ENCODE measurements at regions not wholly inside any gene's neighbourhood (a gene's known extent, or its start where the extent isn't known, plus 50 kb on each side); places are given as distances from the start of the nearest gene placed in this dataset.
"Not testable (repeated sequence)": the region's sequence is repeated elsewhere in the genome, so short reads cannot be mapped to it uniquely, and the experiment has no call there.

GRCh38 chr21:35561116-35561515, 499.2 kb downstream of the SETD4 start:
- Histone ChIP-seq H3K4me1 (ENCODE audit: control insufficient read depth, insufficient read depth, low read length, unreplicated experiment) (peaks cover 50% of the 10 kb centered on the region), H3K27ac (ENCODE audit: low read depth, low read length) (peak overlapping the region; percentile 98; the same call in 1 of the 2 replicates), H3K27me3 (ENCODE audit: insufficient read depth, low read length) (no peaks in the 10 kb centered on the region), H3K4me3 (ENCODE audit: low read depth, low read length) (no peak overlapping the region), H3K36me3 (ENCODE audit: insufficient read depth, low read length) (no peaks in the 10 kb centered on the region), H3K79me2 (ENCODE audit: control insufficient read depth, insufficient read depth, low read length, unreplicated experiment) (no peaks in the 10 kb centered on the region), H2AFZ (ENCODE audit: low read length, unreplicated experiment) (no peak overlapping the region)

- H3K27ac ChIP-seq (ENCODE audit: low read depth, low read length), result peak overlapping the region; percentile 98
Measured at GRCh38 chr21:35559829-35560225, 500.5 kb downstream of the SETD4 start.

GRCh38 chr21:35559128-35559828, 501.0 kb downstream of the SETD4 start:
- H3K79me2 ChIP-seq (ENCODE audit: control insufficient read depth, insufficient read depth, low read length, unreplicated experiment), result no peaks in the 10 kb centered on the region
- H3K4me3 ChIP-seq (ENCODE audit: low read depth, low read length), result peak overlapping the region; percentile 34
- H2AFZ ChIP-seq (ENCODE audit: low read length, unreplicated experiment), result peak overlapping the region; percentile 33
- H3K27me3 ChIP-seq (ENCODE audit: insufficient read depth, low read length), result no peaks in the 10 kb centered on the region
- H3K4me1 ChIP-seq (ENCODE audit: control insufficient read depth, insufficient read depth, low read length, unreplicated experiment), result peaks cover 35% of the 10 kb centered on the region
- H3K27ac ChIP-seq (ENCODE audit: low read depth, low read length), result peak overlapping the region; percentile 98
- no peaks in the 10 kb centered on the region for H3K36me3 ChIP-seq (ENCODE audit: insufficient read depth, low read length)

More at GRCh38 chr21:35559829-35560225, 500.5 kb downstream of the SETD4 start:
- Histone ChIP-seq H3K27me3 (ENCODE audit: insufficient read depth, low read length) (no peaks in the 10 kb centered on the region), H3K36me3 (ENCODE audit: insufficient read depth, low read length) (no peaks in the 10 kb centered on the region), H2AFZ (ENCODE audit: low read length, unreplicated experiment) (peak overlapping the region; percentile 33), H3K4me3 (ENCODE audit: low read depth, low read length) (peak overlapping the region; percentile 34), H3K79me2 (ENCODE audit: control insufficient read depth, insufficient read depth, low read length, unreplicated experiment) (no peaks in the 10 kb centered on the region), H3K4me1 (ENCODE audit: control insufficient read depth, insufficient read depth, low read length, unreplicated experiment) (peaks cover 39% of the 10 kb centered on the region)

- no peaks in the 10 kb centered on the region for H3K79me2 ChIP-seq (ENCODE audit: control insufficient read depth, insufficient read depth, low read length, unreplicated experiment)
- H3K27ac ChIP-seq (ENCODE audit: low read depth, low read length), result no peak overlapping the region
- no peak overlapping the region for H2AFZ ChIP-seq (ENCODE audit: low read length, unreplicated experiment)
- H3K4me3 ChIP-seq (ENCODE audit: low read depth, low read length), result no peak overlapping the region
- H3K4me1 ChIP-seq (ENCODE audit: control insufficient read depth, insufficient read depth, low read length, unreplicated experiment), result peaks cover 21% of the 10 kb centered on the region
- no peaks in the 10 kb centered on the region for H3K36me3 ChIP-seq (ENCODE audit: insufficient read depth, low read length)
- no peaks in the 10 kb centered on the region for H3K27me3 ChIP-seq (ENCODE audit: insufficient read depth, low read length)
Measured at GRCh38 chr21:35556536-35556935, 503.8 kb downstream of the SETD4 start.

GRCh38 chr21:35552483-35552882, 503.4 kb upstream of the RUNX1 start:
- H3K4me3 ChIP-seq (ENCODE audit: low read depth, low read length); H3K27me3 ChIP-seq (ENCODE audit: insufficient read depth, low read length); H2AFZ ChIP-seq (ENCODE audit: low read length, unreplicated experiment); H3K36me3 ChIP-seq (ENCODE audit: insufficient read depth, low read length); H3K79me2 ChIP-seq (ENCODE audit: control insufficient read depth, insufficient read depth, low read length, unreplicated experiment); H3K4me1 ChIP-seq (ENCODE audit: control insufficient read depth, insufficient read depth, low read length, unreplicated experiment); H3K27ac ChIP-seq (ENCODE audit: low read depth, low read length): not testable (repeated sequence)

- no peaks in the 10 kb centered on the region for H3K4me1 ChIP-seq (ENCODE audit: control insufficient read depth, insufficient read depth, low read length, unreplicated experiment)
- H3K27ac ChIP-seq (ENCODE audit: low read depth, low read length), result no peak overlapping the region
- no peak overlapping the region for H2AFZ ChIP-seq (ENCODE audit: low read length, unreplicated experiment)
- H3K27me3 ChIP-seq (ENCODE audit: insufficient read depth, low read length), result no peaks in the 10 kb centered on the region
- H3K79me2 ChIP-seq (ENCODE audit: control insufficient read depth, insufficient read depth, low read length, unreplicated experiment), result no peaks in the 10 kb centered on the region
- no peak overlapping the region for H3K4me3 ChIP-seq (ENCODE audit: low read depth, low read length)
- no peaks in the 10 kb centered on the region for H3K36me3 ChIP-seq (ENCODE audit: insufficient read depth, low read length)
Measured at GRCh38 chr21:35548904-35549615, 500.0 kb upstream of the RUNX1 start.

- no peaks in the 10 kb centered on the region for H3K36me3 ChIP-seq (ENCODE audit: insufficient read depth, low read length)
- H3K4me1 ChIP-seq (ENCODE audit: control insufficient read depth, insufficient read depth, low read length, unreplicated experiment), result no peaks in the 10 kb centered on the region
- H3K4me3 ChIP-seq (ENCODE audit: low read depth, low read length), result no peak overlapping the region
- no peak overlapping the region for H3K27ac ChIP-seq (ENCODE audit: low read depth, low read length)
- no peak overlapping the region for H2AFZ ChIP-seq (ENCODE audit: low read length, unreplicated experiment)
- H3K79me2 ChIP-seq (ENCODE audit: control insufficient read depth, insufficient read depth, low read length, unreplicated experiment), result no peaks in the 10 kb centered on the region
- H3K27me3 ChIP-seq (ENCODE audit: insufficient read depth, low read length), result no peaks in the 10 kb centered on the region
Measured at GRCh38 chr21:35547946-35548774, 499.1 kb upstream of the RUNX1 start.

- no peaks in the 10 kb centered on the region for H3K27me3 ChIP-seq (ENCODE audit: insufficient read depth, low read length)
- no peaks in the 10 kb centered on the region for H3K4me1 ChIP-seq (ENCODE audit: control insufficient read depth, insufficient read depth, low read length, unreplicated experiment)
- H3K79me2 ChIP-seq (ENCODE audit: control insufficient read depth, insufficient read depth, low read length, unreplicated experiment), result no peaks in the 10 kb centered on the region
- H3K27ac ChIP-seq (ENCODE audit: low read depth, low read length), result no peak overlapping the region
- H2AFZ ChIP-seq (ENCODE audit: low read length, unreplicated experiment), result no peak overlapping the region
- no peaks in the 10 kb centered on the region for H3K36me3 ChIP-seq (ENCODE audit: insufficient read depth, low read length)
- H3K4me3 ChIP-seq (ENCODE audit: low read depth, low read length), result no peak overlapping the region
Measured at GRCh38 chr21:35543746-35544145, 494.6 kb upstream of the RUNX1 start.

GRCh38 chr21:35540950-35541638, 492.0 kb upstream of the RUNX1 start:
- Histone ChIP-seq H3K4me1 (ENCODE audit: control insufficient read depth, insufficient read depth, low read length, unreplicated experiment) (no peaks in the 10 kb centered on the region), H3K79me2 (ENCODE audit: control insufficient read depth, insufficient read depth, low read length, unreplicated experiment) (no peaks in the 10 kb centered on the region), H2AFZ (ENCODE audit: low read length, unreplicated experiment) (no peak overlapping the region), H3K36me3 (ENCODE audit: insufficient read depth, low read length) (no peaks in the 10 kb centered on the region), H3K4me3 (ENCODE audit: low read depth, low read length) (no peak overlapping the region), H3K27me3 (ENCODE audit: insufficient read depth, low read length) (no peaks in the 10 kb centered on the region), H3K27ac (ENCODE audit: low read depth, low read length) (no peak overlapping the region)

GRCh38 chr21:35538386-35538785, 489.3 kb upstream of the RUNX1 start:
- H3K4me3 ChIP-seq (ENCODE audit: low read depth, low read length), result no peak overlapping the region
- no peaks in the 10 kb centered on the region for H3K79me2 ChIP-seq (ENCODE audit: control insufficient read depth, insufficient read depth, low read length, unreplicated experiment)
- no peak overlapping the region for H2AFZ ChIP-seq (ENCODE audit: low read length, unreplicated experiment)
- H3K4me1 ChIP-seq (ENCODE audit: control insufficient read depth, insufficient read depth, low read length, unreplicated experiment), result no peaks in the 10 kb centered on the region
- H3K27me3 ChIP-seq (ENCODE audit: insufficient read depth, low read length), result no peaks in the 10 kb centered on the region
- H3K36me3 ChIP-seq (ENCODE audit: insufficient read depth, low read length), result no peaks in the 10 kb centered on the region
- no peak overlapping the region for H3K27ac ChIP-seq (ENCODE audit: low read depth, low read length)

Measured in ACC112 (cell line).